Transverse colon (tissue), 4 donors: ENCODE measurements at regions not wholly inside any gene's neighbourhood (a gene's known extent, or its start where the extent isn't known, plus 50 kb on each side); places are given as distances from the start of the nearest gene placed in this dataset.

Experiments used
- DNase-seq: peaks from one replicate; pipeline ENCODE4 v3.0.0-alpha.2; 2019
- H3K27ac ChIP-seq, 4 donors: fragments of 200-600 bp; sonication (generic); 2 replicates each; pipeline ENCODE4 v1.5.1; 2016 to 2018; ENCODE audit warnings: inconsistent platforms in 4 of 4
- H3K27me3 ChIP-seq: fragments of 200-600 bp; sonication (generic); 2 replicates; pipeline ENCODE4 v1.5.1; 2017; ENCODE audit warnings: inconsistent platforms
- H3K36me3 ChIP-seq, 4 donors: fragments of 200-600 bp; sonication (generic); 2 replicates each; pipeline ENCODE4 v1.5.1; 2017 to 2019; ENCODE audit warnings: inconsistent platforms in 4 of 4
- H3K4me1 ChIP-seq, 4 donors: fragments of 200-600 bp; sonication (generic); 2 replicates each; pipeline ENCODE4 v1.5.1; 2017 to 2020; ENCODE audit warnings: inconsistent platforms in 4 of 4
- H3K4me3 ChIP-seq, 4 donors: fragments of 200-600 bp; sonication (generic); 1 replicate in 1 of 4; 2 replicates in 3 of 4; pipeline versions ENCODE4 v1.5.1 to v1.6.1; 2017 to 2019; ENCODE audit warnings: inconsistent platforms in 4 of 4
- H3K9me3 ChIP-seq, 2 donors: fragments of 200-600 bp; sonication (generic); 2 replicates each; pipeline ENCODE4 v1.5.1; 2017 to 2019; ENCODE audit warnings: inconsistent platforms in 2 of 2
- CTCF ChIP-seq, 5 experiments: fragments of 200-600 bp in 3 of 5; fragments of 450-650 bp in 2 of 5; sonication (generic) in 3 of 5; IDR thresholded peaks; 1 replicate in 2 of 5; 2 replicates in 3 of 5; pipeline ENCODE4 v1.5.1; 2016 to 2017; ENCODE audit warnings: antibody characterized with exemption in 5 of 5, inconsistent platforms in 3 of 5, mild to moderate bottlenecking in 2 of 5, moderate library complexity in 1 of 5
- EP300 ChIP-seq: sonication (generic); formaldehyde crosslinking; IDR thresholded peaks from one replicate; pipeline ENCODE4 v1.6.1; 2017; ENCODE audit warnings: antibody characterized with exemption, low read depth
- POLR2A ChIP-seq: fragments of 450-650 bp; IDR thresholded peaks from one replicate; pipeline ENCODE4 v1.6.1; 2016; ENCODE audit warnings: antibody characterized with exemption, mild to moderate bottlenecking, moderate library complexity
- POLR2AphosphoS5 ChIP-seq, 3 donors: sonication (generic); formaldehyde crosslinking; IDR thresholded peaks; one replicate each; pipeline ENCODE4 v1.6.1; 2016; ENCODE audit warnings: antibody characterized with exemption in 3 of 3
- WGBS, 2 donors: methylation state at CpG; one replicate each; pipeline ENCODE4 v1.1.5; 2018; ENCODE audit warnings: low coverage in 1 of 2; 5-methylcytosine and 5-hydroxymethylcytosine counted together
- in situ Hi-C, 4 donors: fragments of 200-750 bp; cut with MboI; loops; one replicate each; pipeline versions ENCODE4 v1.15.0 to v1.15.1; 2017; ENCODE audit warnings: low sequenced_read_pairs in 3 of 4, low pct_ligation_motif_present in 1 of 4, low pct_unique_long_range_greater_than_20kb in 1 of 4
- intact Hi-C: fragments of 100-400 bp; cut with DNase I; formaldehyde crosslinking; loops from one replicate; pipeline ENCODE4 v1.15.1; 2023; ENCODE audit warnings: low total_unique reads

GRCh38 chr6:45714741-45715507, 300.7 kb downstream of the CLIC5 start:
- TF ChIP-seq CTCF (IDR thresholded peaks at IDR 0.05), result peak; percentile 74 to 79 (median 78)
- TF ChIP-seq POLR2AphosphoS5 (IDR thresholded peaks at IDR 0.05), result peak in 1 of 3 donors; percentile 28
- no peak for TF ChIP-seq POLR2A
- no peak for TF ChIP-seq EP300
- in situ Hi-C loops, result loop anchor here (5.0 to 25.0 kb wide), 8 partner anchors 278 to 1240 kb away; no protein-coding TSS in a partner anchor
- no peaks in the 10 kb centered on the region for H3K9me3 ChIP-seq
- no peaks in the 10 kb centered on the region for H3K36me3 ChIP-seq
- no peak overlapping the region for H3K4me3 ChIP-seq
- H3K4me1 ChIP-seq, result peaks cover 0 to 7% (median 2%) of the 10 kb centered on the region in 4 donors
- H3K27ac ChIP-seq, result peak overlapping the region in 1 of 4 donors; percentile 3
- intact Hi-C loops, result loop anchor here (5.0 to 10.0 kb wide), 2 partner anchors 293 to 1060 kb away; no protein-coding TSS in a partner anchor
- WGBS, 2 donors, result 0 to 15% methylated on average over 2 to 6 of the region's 6 CpGs
- no peaks in the 10 kb centered on the region for H3K27me3 ChIP-seq
- DNase-seq, result peak; percentile 59

DNA sequence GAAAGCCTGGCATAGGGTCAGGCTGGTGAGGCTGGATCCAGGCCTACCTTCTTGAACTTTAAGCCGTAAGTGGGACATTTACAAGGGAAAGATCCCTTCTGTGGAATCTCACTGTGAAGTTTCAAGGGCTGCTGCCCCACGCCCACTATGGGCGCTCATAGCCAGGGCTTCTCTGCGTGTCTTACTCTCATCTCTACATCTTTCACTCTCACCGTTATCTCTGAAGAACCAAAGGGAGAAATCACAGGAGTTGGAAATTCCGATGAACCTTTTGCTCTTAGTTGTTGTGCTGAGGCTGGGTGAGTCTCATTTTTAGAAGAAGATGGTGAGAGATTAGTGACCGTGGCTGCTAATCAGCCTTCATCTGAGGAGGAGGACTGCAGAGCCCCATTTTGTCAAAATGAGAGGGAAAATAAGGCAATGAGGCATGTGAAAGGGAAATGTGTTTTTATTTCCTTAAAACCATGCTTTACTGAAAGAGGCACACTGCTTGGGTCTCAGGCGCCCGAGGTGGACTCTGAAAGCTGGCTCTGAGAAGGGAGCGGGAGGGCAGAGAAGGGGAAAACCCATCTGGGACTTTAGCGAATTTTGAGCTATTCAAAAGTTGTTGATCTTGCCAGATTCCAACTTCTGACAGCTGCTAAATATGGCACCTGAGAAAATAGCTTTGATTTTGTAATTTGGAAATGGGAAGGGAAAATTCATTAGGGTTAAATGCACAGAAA, 301.5 kb downstream of the CLIC5 start:
- WGBS, 2 donors, result 56 to 66% methylated on average over 3 to 11 of the region's 11 CpGs
- in situ Hi-C loops, result loop anchor here (5.0 to 25.0 kb wide), 8 partner anchors 277 to 1239 kb away; no protein-coding TSS in a partner anchor
- no peak for DNase-seq
- H3K9me3 ChIP-seq, result no peaks in the 10 kb centered on the region
- H3K4me3 ChIP-seq, result no peak overlapping the region
- peak overlapping the region in 1 of 4 donors; percentile 3 for H3K27ac ChIP-seq
- no peaks in the 10 kb centered on the region for H3K27me3 ChIP-seq
- peaks cover 0 to 7% (median 2%) of the 10 kb centered on the region in 4 donors for H3K4me1 ChIP-seq
- TF ChIP-seq POLR2AphosphoS5 (IDR thresholded peaks at IDR 0.05) (no peak), POLR2A (no peak), EP300 (no peak), CTCF (IDR thresholded peaks at IDR 0.05) (no peak)
- intact Hi-C loops, result loop anchor here (5.0 to 10.0 kb wide), 2 partner anchors 292 to 1059 kb away; no protein-coding TSS in a partner anchor
- no peaks in the 10 kb centered on the region for H3K36me3 ChIP-seq
